ENCODE measurements at regions not wholly inside any gene's neighbourhood (a gene's known extent, or its start where the extent isn't known, plus 50 kb on each side); places are given as distances from the start of the nearest gene placed in this dataset.

- no peak for DNase-seq
Measured at GRCh38 chr2:16615687-16616615, 49.7 kb downstream of the CYRIA start.

- no peak for DNase-seq
Measured at GRCh38 chr2:16615246-16615645, 50.4 kb downstream of the CYRIA start.

- no peak for DNase-seq
Measured at GRCh38 chr2:16614314-16614860, 51.2 kb downstream of the CYRIA start.

- no peak for DNase-seq
Measured at GRCh38 chr2:16613539-16614011, 52.1 kb downstream of the CYRIA start.

- DNase-seq: no peak
Measured at GRCh38 chr2:16612490-16612889, 53.1 kb downstream of the CYRIA start.

- no peak for DNase-seq
Measured at GRCh38 chr2:16609786-16610185, 55.8 kb downstream of the CYRIA start.

GRCh38 chr2:16608661-16609643 is 56.7 kb downstream of the CYRIA start:
- DNase-seq: peak; percentile 88

- DNase-seq: no peak
Measured at GRCh38 chr2:16607301-16607700, 58.3 kb downstream of the CYRIA start.

GRCh38 chr2:16604236-16604635 is 61.4 kb downstream of the CYRIA start:
- DNase-seq: no peak

GRCh38 chr2:16591370-16591933 is 74.2 kb downstream of the CYRIA start:
- no peak for DNase-seq

- DNase-seq: no peak
Measured at GRCh38 chr2:16589465-16589864, 76.2 kb downstream of the CYRIA start.

GRCh38 chr2:16588565-16588964 is 77.1 kb downstream of the CYRIA start:
- DNase-seq: no peak

- DNase-seq: no peak
Measured at GRCh38 chr2:16587601-16588000, 78.0 kb downstream of the CYRIA start.

- DNase-seq: no peak
Measured at GRCh38 chr2:16584824-16585540, 80.7 kb downstream of the CYRIA start.

- DNase-seq: no peak
Measured at GRCh38 chr2:16584084-16584483, 81.5 kb downstream of the CYRIA start.

- no peak for DNase-seq
Measured at GRCh38 chr2:16581241-16581640, 84.4 kb downstream of the CYRIA start.

- DNase-seq: no peak
Measured at GRCh38 chr2:16578081-16578480, 87.6 kb downstream of the CYRIA start.

- no peak for DNase-seq
Measured at GRCh38 chr2:16570516-16570915, 95.1 kb downstream of the CYRIA start.

- no peak for DNase-seq
Measured at GRCh38 chr2:16568998-16569784, 96.4 kb downstream of the CYRIA start.

GRCh38 chr2:16566701-16567100 is 98.9 kb downstream of the CYRIA start:
- DNase-seq: no peak

- no peak for DNase-seq
Measured at GRCh38 chr2:16565481-16565880, 100.2 kb downstream of the CYRIA start.

Measured in stimulated activated CD4-positive, alpha-beta T cell treated with anti-CD3 and anti-CD28 coated beads, Interleukin-12 subunit alpha, Interleukin-12 subunit beta, amount 100 ng/mL, for 4 hours (primary cell).